ENCODE measurements at regions not wholly inside any gene's neighbourhood (a gene's known extent, or its start where the extent isn't known, plus 50 kb on each side); places are given as distances from the start of the nearest gene placed in this dataset.

DNA sequence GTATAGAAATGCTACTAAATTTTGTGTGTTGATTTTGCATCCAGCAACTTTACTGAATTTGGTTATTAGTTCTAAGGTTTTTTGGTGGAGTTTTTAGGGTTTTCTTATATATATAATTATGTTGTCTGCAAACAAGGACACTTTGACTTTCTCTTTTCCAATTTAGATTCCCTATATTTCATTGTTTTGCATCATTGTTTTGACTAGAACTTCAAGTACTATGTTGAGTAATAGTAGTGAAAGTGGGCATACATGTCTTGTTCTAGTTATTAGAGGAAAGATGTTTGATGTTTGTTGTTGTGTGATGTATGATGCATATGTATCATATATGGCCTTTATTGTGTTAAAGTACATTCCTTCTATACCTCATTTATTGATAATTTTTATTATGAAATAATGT is 362.3 kb upstream of the PRR16 start:
- TF ChIP-seq, protein P1, sequence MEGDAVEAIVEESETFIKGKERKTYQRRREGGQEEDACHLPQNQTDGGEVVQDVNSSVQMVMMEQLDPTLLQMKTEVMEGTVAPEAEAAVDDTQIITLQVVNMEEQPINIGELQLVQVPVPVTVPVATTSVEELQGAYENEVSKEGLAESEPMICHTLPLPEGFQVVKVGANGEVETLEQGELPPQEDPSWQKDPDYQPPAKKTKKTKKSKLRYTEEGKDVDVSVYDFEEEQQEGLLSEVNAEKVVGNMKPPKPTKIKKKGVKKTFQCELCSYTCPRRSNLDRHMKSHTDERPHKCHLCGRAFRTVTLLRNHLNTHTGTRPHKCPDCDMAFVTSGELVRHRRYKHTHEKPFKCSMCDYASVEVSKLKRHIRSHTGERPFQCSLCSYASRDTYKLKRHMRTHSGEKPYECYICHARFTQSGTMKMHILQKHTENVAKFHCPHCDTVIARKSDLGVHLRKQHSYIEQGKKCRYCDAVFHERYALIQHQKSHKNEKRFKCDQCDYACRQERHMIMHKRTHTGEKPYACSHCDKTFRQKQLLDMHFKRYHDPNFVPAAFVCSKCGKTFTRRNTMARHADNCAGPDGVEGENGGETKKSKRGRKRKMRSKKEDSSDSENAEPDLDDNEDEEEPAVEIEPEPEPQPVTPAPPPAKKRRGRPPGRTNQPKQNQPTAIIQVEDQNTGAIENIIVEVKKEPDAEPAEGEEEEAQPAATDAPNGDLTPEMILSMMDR (IDR thresholded peaks at IDR 0.05) = no peak
- TF ChIP-seq POLR2A (IDR thresholded peaks at IDR 0.05) = no peak
